ENCODE measurements at regions not wholly inside any gene's neighbourhood (a gene's known extent, or its start where the extent isn't known, plus 50 kb on each side); places are given as distances from the start of the nearest gene placed in this dataset.

DNA sequence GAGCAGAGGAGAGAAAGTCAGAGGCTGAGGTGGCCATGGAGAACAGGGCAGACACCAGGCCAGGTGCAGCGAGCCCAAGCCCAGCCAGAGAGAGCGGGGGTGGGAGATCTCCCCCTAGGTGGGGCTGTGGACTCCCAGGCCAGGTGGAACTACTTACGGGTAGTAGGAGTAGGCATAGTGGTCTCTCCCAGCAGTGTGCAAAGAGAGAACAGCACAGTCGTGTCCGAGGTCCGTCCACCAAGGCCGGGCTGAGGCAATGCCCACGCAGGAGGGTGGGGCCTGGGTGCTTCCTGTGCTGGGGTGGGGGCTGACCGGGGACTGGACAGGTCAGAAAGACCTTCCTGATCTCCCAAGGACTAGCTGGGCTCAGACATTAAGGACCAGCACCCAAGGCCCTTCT, 263.7 kb downstream of the PTPRU start:
- in situ Hi-C loops (cut with HindIII; ENCODE audit: low sequenced_read_pairs) = no loop called here

DNA sequence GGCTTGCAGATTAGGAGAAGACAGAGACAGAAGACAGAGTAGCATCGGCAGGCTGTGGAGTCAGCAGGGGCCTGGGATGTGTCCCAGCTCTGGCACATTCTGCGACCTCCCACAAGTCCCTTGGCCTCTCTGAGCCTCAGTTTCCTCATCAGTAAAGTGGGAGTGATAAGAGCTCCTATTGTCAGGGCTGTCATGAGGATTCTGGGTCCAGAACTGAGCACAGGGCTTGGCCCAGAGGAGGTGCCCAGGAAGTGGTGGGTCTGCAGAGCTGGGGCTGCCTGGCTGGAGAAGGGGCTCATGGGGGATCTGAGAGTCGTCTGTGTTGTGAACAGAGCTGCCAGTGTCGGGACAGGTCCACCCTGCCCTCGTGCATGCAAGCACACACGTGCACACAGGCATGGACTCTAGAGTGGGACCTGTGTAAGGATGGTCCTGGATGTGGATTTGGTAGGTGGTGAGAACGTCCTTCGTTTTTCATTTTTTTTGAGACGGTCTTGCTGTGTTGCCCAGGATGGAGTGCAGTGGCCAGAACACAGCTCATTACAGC, 262.9 kb downstream of the PTPRU start:
- in situ Hi-C loops (cut with HindIII; ENCODE audit: low sequenced_read_pairs) = no loop called here

DNA sequence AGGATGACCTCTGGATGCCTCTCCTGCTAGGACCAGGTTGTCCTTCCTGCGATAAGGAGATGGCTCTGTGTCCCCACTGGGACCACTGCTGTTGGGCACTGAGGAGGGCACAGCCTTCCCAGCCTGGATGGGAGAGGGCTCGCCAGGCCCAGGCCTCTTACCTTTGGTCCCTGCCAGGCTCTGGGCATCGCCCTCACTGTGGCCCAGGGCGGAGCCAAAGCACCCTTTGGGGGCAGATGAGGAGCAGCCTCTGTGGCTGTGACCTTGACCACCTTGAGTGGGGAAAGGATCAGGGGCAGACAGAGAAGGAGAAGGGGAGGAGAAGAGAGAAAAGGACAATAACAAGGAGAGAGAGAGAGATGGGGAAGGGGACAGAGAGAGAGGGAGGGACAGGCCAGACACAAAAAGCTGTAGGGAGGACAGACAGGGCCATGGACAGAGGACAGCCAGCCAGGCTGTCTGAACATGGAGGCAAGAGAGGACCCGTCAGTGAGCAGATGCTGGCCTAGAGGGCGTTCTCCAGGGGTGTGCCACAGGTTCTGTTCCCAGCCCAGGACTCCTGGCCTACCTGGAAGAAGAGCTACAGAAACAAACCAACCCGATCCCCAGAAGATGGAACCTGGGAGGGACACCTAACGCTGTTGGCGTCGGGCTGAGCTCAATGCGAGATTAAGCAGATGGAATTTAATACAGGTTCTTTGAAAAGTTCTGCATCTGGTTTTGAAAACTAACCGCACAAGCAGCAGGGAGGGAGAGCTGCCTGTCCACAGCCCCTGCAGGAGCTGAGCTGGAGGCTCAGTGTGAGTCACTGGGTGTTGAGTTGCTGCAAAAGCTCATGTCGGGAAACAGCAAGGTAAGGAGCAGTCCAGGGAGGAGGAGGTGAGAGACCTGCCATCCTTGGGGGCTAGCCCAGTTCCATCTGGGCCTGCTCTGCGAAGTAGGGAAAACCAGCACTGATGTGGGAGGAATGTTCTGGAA, 262.1 kb downstream of the PTPRU start:
- in situ Hi-C loops (cut with HindIII; ENCODE audit: low sequenced_read_pairs) = no loop called here

DNA sequence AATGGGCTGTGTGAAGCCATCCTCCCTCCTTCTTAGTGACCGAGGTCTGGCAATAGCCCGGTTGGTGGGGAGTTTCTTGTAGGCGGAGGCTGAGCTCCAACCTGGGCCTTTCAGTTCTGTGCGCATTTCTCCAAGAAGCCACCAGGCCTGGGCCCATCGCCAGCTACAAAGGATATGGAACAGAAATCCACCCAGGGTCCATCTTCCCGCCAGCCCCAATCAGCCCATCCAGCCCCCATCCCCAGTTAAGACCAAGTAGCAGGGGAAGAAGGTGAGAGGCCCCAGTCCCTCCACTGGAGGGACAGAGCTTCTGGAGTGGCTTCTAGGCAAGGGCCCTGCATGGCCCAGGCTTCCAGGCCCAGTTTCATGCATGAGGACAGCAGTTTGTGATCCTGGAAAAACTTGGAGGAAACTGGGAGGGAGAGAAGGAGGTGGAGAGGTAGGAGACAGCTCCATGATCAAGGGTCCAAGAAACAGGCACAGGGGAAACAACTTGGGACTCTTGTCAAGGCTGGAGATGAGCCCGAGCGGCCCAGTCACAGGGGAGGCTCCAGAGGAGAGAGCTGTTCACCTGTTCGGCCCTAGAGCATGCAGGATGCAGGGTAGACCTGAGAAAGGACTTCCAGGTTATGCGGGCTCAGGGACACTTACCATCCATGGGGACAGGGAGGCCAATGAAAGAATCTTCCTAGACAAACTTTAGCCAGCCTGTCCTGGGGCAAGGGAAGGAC, 261.2 kb downstream of the PTPRU start:
- in situ Hi-C loops (cut with HindIII; ENCODE audit: low sequenced_read_pairs) = no loop called here

DNA sequence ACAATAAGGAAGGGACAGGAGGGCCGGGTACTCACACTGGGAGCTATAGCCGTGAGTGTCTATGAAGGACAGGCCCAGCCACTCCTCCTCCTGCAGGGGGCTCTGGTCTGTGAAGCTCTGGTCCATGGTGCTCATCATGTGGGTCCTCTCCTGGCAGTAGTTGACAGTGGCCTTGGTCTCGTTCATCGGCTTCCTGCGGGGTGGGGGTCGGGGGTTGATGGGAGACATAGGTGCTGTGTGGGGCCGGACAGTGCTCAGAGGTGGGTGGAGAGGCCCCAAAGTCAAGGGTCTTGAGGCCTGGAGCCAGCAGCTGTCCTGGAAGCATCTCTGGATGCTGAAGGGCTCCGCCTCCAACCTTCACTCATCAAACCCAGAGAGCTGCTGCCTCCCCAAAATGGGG, 260.4 kb downstream of the PTPRU start:
- in situ Hi-C loops (cut with HindIII; ENCODE audit: low sequenced_read_pairs) = no loop called here

DNA sequence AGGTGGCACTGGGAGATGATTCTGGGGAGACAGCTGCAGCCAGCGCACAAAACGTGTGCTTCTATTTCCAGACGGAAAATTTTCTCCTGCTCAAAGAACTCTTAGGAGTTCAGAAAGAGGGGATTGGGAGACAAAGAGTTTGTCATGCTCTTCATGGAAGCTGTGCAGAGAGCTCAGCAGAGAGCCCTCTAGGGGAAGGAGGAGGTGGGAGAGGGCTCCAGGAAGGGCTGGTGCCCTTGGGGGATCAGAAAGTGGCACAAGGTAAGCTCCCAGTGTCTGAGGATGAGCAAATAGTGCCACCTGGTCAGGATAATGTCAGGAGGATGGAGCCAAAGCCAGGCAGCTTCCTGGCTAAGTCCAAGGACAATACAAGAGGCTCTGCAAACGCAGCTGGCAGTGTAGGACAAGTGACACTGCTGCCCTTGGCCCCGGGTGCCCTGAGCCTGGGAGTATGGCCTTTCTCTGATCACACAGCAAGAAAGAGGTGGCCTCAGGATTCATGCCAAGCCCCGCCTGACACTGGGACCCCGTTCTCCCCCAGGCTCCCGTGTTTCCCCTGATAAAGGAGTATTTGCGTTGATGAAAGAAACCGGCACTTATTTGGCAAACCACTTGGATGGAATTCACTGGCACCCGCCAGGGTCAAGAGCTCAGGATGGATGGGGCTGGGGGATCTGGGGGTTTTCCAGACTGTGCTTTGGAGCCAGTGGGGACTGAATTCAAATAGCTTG, 254.0 kb downstream of the PTPRU start:
- in situ Hi-C loops (cut with HindIII; ENCODE audit: low sequenced_read_pairs) = no loop called here

DNA sequence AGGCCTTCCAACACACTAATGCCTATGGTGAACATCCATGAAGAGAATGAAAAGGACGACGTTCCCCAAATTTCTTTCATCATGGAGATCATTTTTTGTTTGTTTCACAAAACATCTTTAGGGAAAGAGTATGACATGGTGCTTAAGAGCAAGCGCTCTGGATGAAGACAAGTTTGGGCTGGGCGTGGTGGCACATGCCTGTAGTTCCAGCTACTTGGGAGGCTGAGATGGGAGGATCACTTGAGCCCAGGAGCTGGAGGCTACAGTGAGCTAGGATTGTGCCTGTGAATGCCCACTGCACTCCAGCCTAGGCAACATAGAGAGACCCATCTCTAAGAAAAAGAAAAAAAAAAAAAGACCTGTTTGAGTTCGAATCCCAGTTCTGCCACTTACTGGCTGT, 253.1 kb downstream of the PTPRU start:
- in situ Hi-C loops (cut with HindIII; ENCODE audit: low sequenced_read_pairs) = no loop called here

DNA sequence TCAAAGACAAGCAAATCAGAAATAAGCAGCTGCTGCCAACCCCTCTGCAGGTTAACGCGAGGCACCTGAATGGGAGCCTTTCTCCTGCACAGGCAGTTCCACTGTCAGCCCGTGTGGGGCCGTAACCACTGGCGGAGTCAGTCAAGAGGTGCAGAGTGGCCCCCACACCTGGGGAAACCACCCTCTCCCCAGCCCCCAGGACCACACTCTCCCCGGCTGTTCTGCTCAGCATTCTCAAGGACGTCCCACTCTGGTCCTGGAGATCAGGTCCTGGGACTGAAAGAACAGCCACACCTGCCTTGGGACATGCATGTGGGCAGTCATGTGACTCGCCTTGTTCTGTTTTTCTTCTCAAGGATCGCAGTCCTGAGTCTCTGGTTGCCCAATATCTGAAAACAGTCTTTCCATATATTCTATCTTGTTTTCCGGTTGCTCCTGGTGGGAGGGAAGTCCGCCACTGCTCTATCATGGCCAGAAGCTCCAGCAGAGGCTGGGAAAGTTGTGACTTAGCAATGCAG, 252.5 kb downstream of the PTPRU start:
- in situ Hi-C loops (cut with HindIII; ENCODE audit: low sequenced_read_pairs) = no loop called here

DNA sequence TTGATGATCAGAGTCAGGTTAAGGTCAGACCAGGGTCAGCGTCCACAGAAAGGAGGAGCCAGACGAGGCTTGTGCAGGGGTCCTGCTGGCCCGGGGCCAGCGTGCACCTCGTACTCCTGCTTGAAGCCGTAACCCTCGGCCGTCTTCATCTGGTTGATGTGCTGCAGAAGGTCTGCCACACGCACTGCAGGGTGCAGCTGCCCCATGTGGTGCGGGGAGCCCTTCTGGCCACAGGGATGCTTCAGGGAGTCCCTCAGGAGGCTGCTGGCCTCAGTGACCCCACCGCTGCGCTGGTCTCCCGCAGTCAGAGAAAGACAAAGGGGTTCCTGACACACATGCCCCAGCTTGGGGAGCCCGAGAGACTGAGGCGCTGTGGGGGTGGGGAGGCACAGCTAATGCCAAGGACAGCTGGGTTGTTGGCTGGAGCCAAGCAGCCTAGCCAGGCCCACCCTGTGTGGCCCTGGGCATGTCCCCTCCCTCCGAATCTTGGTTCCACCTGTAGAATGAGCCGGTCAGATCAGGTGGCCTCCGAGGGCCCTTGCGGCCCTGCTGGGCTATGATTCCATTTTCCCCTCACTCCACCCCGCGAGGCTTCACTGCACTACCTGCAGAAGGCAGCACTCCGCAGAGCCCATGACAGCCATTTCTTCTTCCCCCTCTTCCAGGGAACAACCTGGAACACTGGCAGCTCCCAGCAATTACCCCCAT, 251.9 kb downstream of the PTPRU start:
- in situ Hi-C loops (cut with HindIII; ENCODE audit: low sequenced_read_pairs) = no loop called here

DNA sequence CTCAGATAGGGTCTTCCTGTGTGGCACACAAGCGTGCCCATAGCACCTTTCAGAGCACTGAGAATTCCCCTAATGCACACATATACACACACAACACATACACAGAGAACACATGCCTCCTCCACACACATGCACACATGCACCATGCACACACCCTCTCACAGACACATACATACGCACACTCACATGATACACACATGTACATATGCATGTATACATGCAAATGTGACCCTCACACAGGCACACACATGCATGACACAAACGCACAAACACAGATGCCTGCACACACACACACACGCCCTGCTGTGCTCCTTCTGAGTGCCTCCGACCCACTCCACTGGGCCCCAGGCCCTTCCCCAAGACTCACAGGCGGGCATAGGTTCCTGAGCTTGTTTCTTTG, 251.0 kb downstream of the PTPRU start:
- in situ Hi-C loops (cut with HindIII; ENCODE audit: low sequenced_read_pairs) = no loop called here

DNA sequence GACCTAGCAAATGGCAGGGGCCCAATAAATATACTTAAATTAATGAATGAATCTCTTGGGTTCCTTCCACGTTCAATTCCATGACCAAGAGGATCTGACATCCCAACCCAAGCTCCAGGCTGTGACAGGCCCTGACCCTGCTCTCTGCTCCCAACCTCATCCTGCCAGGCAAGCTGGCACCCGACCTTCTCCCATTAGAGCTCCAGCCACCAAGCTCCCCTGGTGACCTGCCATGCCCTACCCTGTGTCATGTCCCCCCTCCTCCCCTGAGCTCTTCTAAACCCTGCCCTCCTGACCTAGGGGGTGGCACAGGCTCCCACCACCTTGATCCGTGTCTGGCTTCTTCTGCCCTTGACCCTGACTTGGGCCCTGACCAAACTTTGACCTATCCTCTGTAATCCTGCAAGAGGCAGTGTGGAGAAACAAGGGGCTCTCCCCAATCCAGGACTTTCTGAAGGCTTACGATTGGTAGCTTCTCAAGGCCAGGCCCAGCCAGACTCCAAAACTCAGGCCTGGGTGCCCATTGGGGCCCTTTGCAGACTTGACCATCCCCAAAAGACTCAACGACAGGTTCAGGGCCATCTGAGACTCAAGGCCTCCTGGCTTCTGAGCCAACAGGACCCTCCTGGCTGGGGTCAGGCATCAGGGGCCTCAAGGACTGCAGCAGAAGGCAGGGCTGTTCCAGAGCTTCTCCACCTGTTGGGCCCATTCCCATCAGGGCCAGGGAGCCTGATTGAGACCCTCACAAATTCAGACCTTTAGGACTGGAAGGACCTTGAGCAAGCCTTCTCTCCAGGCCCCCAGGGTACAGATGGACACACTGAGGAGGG, 249.0 kb downstream of the PTPRU start:
- in situ Hi-C loops (cut with HindIII; ENCODE audit: low sequenced_read_pairs) = no loop called here

DNA sequence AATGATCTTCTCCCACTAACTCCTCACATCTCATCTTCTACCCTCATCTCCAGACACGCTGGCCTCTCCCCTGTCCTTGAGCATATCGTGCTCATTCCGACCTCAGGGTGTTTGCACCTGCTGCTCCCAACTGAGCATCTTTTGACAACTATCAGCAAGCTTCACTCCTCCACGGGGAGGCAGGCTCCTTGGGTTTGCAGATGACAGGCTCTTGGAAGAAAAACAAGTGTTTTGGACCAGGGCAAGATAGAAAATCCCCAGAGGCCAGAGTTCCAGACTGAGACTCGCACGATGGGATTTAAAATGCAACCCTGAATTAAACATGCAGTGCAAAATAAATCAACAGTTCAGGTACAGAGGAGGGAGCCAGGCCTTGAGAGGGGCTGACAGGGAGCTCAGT, 246.7 kb downstream of the PTPRU start:
- in situ Hi-C loops (cut with HindIII; ENCODE audit: low sequenced_read_pairs) = no loop called here

DNA sequence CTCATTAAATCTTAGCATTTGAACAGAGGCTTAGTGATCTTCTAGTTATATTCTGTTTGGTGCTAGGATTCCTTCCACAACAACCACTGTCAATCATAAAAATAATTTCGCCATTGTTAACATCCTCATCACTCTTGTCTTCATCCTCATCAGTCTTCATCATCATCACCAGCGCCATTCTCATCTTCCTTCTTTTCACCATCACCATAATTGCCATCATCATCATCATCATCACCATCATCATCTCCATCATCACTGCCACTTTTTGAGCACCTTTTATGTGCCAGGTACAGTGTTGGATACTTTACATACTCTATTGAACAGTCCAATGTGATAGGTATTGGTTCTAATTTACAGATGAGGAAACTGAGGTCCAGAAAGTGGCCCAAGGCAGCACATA, 245.7 kb downstream of the PTPRU start:
- in situ Hi-C loops (cut with HindIII; ENCODE audit: low sequenced_read_pairs) = no loop called here

DNA sequence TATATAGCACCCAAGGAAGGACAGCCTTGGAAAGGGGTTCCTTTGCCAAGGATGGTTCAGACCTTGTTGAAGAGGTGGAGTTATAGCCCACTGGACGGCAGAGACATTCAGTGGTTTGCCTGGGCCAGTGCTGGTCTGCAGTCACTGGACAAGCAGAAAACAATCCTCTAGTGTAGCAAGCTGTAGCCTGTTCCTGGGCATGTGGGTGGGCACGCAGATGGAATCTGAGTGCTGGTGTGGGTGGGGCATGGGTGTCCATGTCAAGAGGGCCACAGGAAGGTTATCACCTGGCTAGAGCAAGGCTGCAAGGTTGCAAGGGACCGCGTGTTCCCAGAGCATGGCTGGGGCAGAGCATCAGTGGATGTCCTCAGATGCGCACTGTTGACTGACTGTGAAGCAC, 244.7 kb downstream of the PTPRU start:
- in situ Hi-C loops (cut with HindIII; ENCODE audit: low sequenced_read_pairs) = no loop called here

DNA sequence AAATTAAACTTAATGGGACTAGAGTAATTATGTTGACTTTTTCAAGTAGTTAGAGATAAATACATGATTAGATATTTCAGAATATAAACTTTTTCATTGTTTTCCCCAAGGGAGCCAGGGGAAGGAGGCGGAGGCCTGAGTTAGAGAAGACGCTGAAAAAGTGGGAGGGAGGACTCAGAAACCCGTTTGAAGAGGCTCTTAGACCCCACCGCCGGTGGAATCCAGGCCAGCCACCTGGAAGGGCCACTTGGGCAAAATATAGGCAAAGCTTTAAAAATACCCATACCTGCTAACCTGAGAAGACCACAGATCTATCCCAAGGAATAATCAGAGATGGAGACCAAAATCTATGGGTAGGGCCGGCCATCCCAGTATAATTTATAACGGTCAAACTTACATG, 242.6 kb downstream of the PTPRU start:
- in situ Hi-C loops (cut with HindIII; ENCODE audit: low sequenced_read_pairs) = no loop called here

DNA sequence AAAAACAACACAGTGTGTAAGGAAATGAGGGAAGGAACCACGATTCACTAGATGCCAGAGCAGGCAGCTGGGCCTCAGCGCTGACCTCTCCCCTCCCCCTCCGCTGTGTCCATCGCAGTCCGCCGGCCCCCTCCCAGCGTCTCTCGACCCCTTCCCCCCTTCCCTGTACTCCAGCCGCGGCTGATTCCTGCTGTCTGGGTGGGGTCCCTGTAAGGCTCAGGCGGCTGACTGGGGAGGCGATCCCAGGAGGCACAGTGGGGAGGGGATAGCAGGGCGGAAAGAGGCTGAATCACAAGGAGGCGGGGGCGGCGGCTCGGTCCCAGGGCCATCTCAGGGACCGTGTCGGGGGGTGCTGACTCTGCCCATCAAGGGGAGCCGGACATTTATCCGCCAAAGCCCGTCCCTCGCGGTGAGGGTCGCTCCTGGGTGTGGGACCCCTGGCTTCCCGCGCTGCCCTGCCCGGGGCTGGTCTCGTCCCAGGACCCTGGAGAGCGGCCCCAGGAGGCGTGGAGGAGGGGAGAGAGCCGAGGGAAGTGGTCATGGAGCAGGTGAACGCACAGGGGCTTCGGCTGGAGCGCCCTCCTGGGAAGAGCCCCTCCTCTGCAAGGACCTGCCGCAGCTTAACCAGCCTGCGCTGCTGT, 241.9 kb downstream of the PTPRU start:
- in situ Hi-C loops (cut with HindIII; ENCODE audit: low sequenced_read_pairs) = no loop called here

DNA sequence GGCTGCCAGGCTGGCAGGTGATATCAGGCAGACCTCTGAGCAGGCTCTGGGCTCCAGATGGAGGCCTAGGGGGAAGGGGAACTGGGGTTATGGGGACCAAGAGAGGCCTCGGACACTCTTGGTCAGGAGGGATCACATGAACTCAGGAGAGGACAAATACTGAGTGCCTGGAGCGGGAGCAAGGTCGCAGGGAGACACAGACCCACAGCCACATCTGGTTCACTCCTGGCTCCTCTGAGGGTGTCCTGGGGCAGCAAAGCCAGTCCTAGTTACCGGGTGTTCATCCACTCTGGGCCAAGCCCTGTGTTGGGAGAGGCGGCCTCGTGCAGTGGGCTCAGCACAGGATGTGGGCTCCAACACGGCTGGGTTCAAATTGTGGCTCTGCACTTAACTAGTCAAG, 239.0 kb downstream of the PTPRU start:
- in situ Hi-C loops (cut with HindIII; ENCODE audit: low sequenced_read_pairs) = no loop called here

DNA sequence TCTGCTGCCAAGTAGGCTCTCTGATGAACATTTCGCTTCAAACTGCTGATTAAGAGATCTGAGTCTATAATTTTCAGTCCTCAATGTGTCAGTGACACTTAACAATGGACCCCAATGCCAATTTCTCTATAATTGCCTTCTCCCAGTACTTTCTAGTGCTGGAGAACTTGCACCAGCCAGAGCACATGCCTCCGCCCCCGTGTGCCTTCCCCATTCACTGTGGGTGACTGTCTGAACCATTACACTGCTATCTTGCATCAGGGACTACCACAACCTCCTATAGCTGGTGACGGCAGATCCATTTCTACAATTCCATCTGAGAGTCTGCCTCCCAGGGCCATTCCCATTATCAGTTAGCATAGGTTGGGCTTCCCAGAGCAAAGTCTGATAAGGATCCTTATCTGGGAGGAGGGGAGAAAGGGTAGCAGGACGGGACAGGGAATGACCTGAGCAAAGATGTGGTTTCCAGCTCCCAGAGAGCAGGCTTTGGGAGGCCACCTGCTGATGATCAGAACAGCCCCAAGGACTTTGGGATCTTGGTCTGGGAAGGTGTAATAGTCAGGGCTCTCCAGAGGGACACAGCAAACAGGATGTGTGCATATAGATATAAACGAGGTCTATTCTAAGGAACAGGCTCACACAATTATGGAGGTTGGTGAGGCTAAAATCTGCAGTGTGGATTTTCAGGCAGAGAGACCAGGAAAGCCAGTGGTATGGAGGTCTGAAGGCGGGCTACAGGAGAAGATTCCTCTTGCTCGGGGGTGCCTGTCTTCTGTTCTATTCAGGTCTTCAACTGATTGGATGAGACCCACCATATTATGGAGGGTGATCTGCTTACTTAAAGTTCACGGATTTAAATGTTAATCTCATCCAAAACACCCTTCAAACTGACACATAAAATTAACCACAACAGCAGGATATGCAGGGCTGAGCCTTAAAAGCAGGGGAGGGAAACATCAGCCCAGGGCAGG, 238.2 kb downstream of the PTPRU start:
- in situ Hi-C loops (cut with HindIII; ENCODE audit: low sequenced_read_pairs) = no loop called here
